Left lung (tissue), 4 donors: ENCODE measurements at regions not wholly inside any gene's neighbourhood (a gene's known extent, or its start where the extent isn't known, plus 50 kb on each side); places are given as distances from the start of the nearest gene placed in this dataset.
A peak's percentile ranks its signal among the peaks of the same experiment; 100 is the strongest.
"Not testable (repeated sequence)": the region's sequence is repeated elsewhere in the genome, so short reads cannot be mapped to it uniquely, and the experiment has no call there.

Source experiments
- ATAC-seq: fragments of 200-7000 bp; cut with Tn5 transposase; one replicate; pipeline ENCODE4 v1.9.1; 2020; ENCODE audit warnings: moderate library complexity
- DNase-seq, 4 donors: peaks; one replicate each; pipeline ENCODE4 v3.0.0-alpha.2; 2013 to 2020
- H3K27ac ChIP-seq, 2 donors: fragments of 200-600 bp; sonication (generic) in 1 of 2; one replicate each; pipeline versions ENCODE4 v1.5.0 to v1.8.0; 2020 to 2021
- H3K27me3 ChIP-seq, 2 donors: fragments of 200-600 bp; sonication (generic) in 1 of 2; one replicate each; pipeline versions ENCODE4 v1.5.0 to v1.8.0; 2020 to 2021
- H3K36me3 ChIP-seq, 2 donors: fragments of 200-600 bp; sonication (generic) in 1 of 2; one replicate each; pipeline versions ENCODE4 v1.5.0 to v1.8.0; 2020 to 2021
- H3K4me1 ChIP-seq, 2 donors: fragments of 200-600 bp; one replicate each; pipeline ENCODE4 v1.8.0; 2021
- H3K4me3 ChIP-seq, 2 donors: fragments of 200-600 bp; sonication (generic) in 1 of 2; one replicate each; pipeline versions ENCODE4 v1.5.0 to v1.8.0; 2020 to 2021; ENCODE audit warnings: mild to moderate bottlenecking in 1 of 2
- H3K9me3 ChIP-seq, 2 donors: fragments of 200-600 bp; sonication (generic) in 1 of 2; one replicate each; pipeline versions ENCODE4 v1.5.0 to v1.8.0; 2020 to 2021
- intact Hi-C, 2 donors: fragments of 100-400 bp; cut with DNase I; formaldehyde crosslinking; loops; one replicate each; pipeline versions ENCODE4 v1.11.2 to v1.14.2; 2022
- TF ChIP-seq, protein P1 (sequence below), 2 donors: fragments of 200-600 bp; sonication (generic) in 1 of 2; IDR thresholded peaks; one replicate each; pipeline versions ENCODE4 v1.5.0 to v1.8.0; 2021; ENCODE audit warnings: antibody characterized with exemption in 2 of 2
- donor health status: DM: no; HTN: yes; CAD: no.
- donor health status: DM: no; HTN: no; CAD: no.

DNA sequence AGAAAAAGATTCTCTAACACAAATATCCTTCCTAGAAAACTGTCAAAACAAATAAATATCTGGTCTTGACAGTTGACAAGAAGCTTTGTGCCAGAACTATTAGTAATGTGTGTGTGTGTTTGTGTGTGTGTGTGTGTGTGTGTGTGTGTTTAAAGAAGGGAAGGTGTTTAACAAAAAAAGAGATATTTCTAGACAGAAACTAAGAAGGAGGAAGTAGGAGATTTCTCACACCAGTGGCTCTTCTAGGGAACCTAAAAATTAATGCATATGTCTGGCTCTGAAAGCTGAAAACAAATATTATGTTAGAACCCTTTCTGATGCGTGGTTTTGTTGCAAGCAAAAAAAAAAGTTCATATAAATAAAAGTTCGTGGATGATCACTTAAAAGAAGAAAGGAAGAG is 277.5 kb downstream of the RPS4Y2 start:
- no peak for ATAC-seq
- TF ChIP-seq, protein P1, sequence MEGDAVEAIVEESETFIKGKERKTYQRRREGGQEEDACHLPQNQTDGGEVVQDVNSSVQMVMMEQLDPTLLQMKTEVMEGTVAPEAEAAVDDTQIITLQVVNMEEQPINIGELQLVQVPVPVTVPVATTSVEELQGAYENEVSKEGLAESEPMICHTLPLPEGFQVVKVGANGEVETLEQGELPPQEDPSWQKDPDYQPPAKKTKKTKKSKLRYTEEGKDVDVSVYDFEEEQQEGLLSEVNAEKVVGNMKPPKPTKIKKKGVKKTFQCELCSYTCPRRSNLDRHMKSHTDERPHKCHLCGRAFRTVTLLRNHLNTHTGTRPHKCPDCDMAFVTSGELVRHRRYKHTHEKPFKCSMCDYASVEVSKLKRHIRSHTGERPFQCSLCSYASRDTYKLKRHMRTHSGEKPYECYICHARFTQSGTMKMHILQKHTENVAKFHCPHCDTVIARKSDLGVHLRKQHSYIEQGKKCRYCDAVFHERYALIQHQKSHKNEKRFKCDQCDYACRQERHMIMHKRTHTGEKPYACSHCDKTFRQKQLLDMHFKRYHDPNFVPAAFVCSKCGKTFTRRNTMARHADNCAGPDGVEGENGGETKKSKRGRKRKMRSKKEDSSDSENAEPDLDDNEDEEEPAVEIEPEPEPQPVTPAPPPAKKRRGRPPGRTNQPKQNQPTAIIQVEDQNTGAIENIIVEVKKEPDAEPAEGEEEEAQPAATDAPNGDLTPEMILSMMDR (IDR thresholded peaks at IDR 0.05) = no peak
- intact Hi-C loops = no loop called here

DNA sequence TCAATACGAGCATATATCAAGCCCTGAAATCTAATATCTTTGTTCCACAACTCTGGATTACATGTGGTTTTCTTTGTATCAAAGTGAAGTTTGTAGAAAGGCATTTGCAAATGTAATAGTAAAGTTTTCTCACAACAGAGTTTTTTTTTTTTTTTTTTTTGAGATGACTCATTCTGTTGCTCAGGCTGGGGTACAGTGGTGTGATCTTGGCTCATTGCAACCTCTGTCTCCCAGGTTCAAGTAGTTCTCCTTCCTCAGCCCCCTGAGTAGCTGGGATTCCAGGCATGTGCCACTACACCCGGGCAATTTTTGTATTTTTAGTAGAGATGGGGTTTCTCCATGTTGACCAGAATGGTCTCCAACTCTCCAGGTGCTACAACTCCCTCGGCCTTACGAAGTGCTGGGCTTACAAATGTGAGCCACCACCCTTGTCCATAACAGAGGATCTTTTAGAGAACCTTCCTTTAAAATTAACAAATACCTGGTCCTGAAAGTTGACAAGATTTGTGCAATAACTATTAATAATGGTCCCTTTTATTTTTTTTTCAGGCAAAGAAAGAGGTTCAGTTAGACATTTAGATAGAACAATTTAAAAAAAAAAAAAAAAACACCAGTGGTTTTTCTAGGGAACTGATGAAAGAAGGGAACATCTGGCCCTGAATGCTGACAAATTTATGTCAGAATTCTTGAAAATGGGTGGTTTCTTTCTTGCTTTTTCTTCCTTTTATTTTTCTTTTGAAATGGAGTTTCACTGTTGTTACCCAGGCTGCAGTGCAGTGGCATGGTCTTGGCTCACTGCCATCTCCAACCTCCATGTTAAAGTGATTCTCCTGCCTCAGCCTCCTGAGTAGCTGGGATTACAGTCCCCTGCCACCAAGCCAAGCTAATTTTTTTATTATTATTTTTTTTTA is 278.5 kb downstream of the RPS4Y2 start:
- Histone ChIP-seq H3K9me3 (no peaks in the 10 kb centered on the region), H3K4me1 (no peaks in the 10 kb centered on the region), H3K36me3 (no peaks in the 10 kb centered on the region), H3K4me3 (no peak overlapping the region), H3K27ac (no peak overlapping the region), H3K27me3 (no peaks in the 10 kb centered on the region)
- TF ChIP-seq, protein P1 (IDR thresholded peaks at IDR 0.05) = no peak
- ATAC-seq = no peak
- intact Hi-C loops = no loop called here
- DNase-seq = no peak

More for the DNA sequence above, 277.5 kb downstream of the RPS4Y2 start:
- Histone ChIP-seq H3K4me3 (no peak overlapping the region), H3K36me3 (no peaks in the 10 kb centered on the region), H3K4me1 (no peaks in the 10 kb centered on the region), H3K27me3 (no peaks in the 10 kb centered on the region), H3K9me3 (no peaks in the 10 kb centered on the region), H3K27ac (no peak overlapping the region)
- DNase-seq = no peak

DNA sequence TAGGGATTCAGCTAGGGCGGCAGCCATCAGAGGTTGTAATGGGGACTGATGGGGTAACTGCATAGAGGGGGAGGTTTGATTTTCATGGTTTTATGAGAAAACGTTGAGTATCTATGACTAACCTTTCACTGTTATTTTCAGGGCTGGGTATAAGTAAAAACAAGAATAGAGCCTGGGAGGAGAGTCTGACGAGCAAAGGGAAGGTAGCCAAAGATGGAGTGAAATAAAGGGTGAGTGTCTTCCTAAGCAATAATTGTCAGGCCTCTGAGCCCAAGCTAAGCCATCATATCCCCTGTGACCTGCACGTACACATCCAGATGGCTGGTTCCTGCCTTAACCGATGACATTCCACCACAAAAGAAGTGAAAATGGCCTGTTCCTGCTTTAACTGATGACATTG is 281.5 kb downstream of the RPS4Y2 start:
- H3K27me3 ChIP-seq, H3K27ac ChIP-seq, DNase-seq, H3K36me3 ChIP-seq, H3K4me3 ChIP-seq, intact Hi-C loops, H3K9me3 ChIP-seq, H3K4me1 ChIP-seq, ATAC-seq: not testable (repeated sequence)

- no peak for ATAC-seq
- TF ChIP-seq, protein P1 (IDR thresholded peaks at IDR 0.05) = no peak
- DNase-seq = no peak
- H3K27ac ChIP-seq = no peak overlapping the region
- H3K36me3 ChIP-seq = no peaks in the 10 kb centered on the region
- no peaks in the 10 kb centered on the region for H3K9me3 ChIP-seq
- H3K27me3 ChIP-seq = no peaks in the 10 kb centered on the region
- intact Hi-C loops = no loop called here
- no peak overlapping the region for H3K4me3 ChIP-seq
- H3K4me1 ChIP-seq = no peaks in the 10 kb centered on the region
Observed at GRCh38 chrY:21039811-21040210, 283.9 kb downstream of the RPS4Y2 start.

- intact Hi-C loops, H3K36me3 ChIP-seq, H3K27me3 ChIP-seq, DNase-seq, ATAC-seq, H3K4me3 ChIP-seq, H3K9me3 ChIP-seq, H3K27ac ChIP-seq, H3K4me1 ChIP-seq: not testable (repeated sequence)
Observed at GRCh38 chrY:21040711-21041110, 284.8 kb downstream of the RPS4Y2 start.

DNA sequence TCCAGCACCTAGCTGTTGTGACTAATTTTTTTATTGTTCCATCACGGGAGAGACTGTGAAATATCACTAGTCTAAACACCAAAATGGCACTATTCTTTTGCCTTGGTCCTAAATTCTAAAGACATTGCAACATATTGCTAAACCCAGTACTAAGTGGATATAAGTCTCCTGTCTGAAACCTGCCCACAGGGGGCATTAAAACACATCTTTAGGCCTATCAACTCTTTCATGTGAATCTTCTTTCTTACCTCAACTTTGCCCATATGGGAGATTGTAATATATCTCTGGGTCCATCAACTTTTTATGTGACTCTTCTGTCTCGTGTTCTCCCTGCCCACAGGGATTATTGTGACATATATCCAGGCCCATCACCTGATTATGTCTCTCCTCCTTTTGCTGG is 317.2 kb downstream of the RPS4Y2 start:
- Histone ChIP-seq H3K36me3 (no peaks in the 10 kb centered on the region), H3K4me1 (no peaks in the 10 kb centered on the region), H3K4me3 (no peak overlapping the region), H3K9me3 (no peaks in the 10 kb centered on the region), H3K27ac (peak overlapping the region in 1 of 2 donors; percentile 85), H3K27me3 (no peaks in the 10 kb centered on the region)
- TF ChIP-seq, protein P1 (IDR thresholded peaks at IDR 0.05) = no peak
- intact Hi-C loops = no loop called here
- DNase-seq = no peak
- ATAC-seq = no peak
